ENCODE measurements at regions not wholly inside any gene's neighbourhood (a gene's known extent, or its start where the extent isn't known, plus 50 kb on each side); places are given as distances from the start of the nearest gene placed in this dataset.

GRCh38 chr6:132194529-132194928, 206.7 kb downstream of the MOXD1 start:
- ATAC-seq (ENCODE audit: low read depth) (no peak), DNase-seq (ENCODE audit: low spot score) (no peak)
- H3K27me3 ChIP-seq (ENCODE audit: insufficient read depth, poor library complexity, severe bottlenecking), result no peaks in the 10 kb centered on the region
- H3K27ac ChIP-seq (ENCODE audit: poor library complexity, severe bottlenecking), result no peak overlapping the region
- H3K4me3 ChIP-seq (ENCODE audit: severe bottlenecking), result no peak overlapping the region
- H3K9me3 ChIP-seq (ENCODE audit: severe bottlenecking), result no peaks in the 10 kb centered on the region
- H3K4me1 ChIP-seq (ENCODE audit: insufficient read depth, poor library complexity, severe bottlenecking), result peaks cover 12% of the 10 kb centered on the region
- H3K36me3 ChIP-seq (ENCODE audit: low read depth), result no peaks in the 10 kb centered on the region
- TF ChIP-seq CTCF (IDR thresholded peaks at IDR 0.05; ENCODE audit: poor library complexity, severe bottlenecking), result no peak

DNA sequence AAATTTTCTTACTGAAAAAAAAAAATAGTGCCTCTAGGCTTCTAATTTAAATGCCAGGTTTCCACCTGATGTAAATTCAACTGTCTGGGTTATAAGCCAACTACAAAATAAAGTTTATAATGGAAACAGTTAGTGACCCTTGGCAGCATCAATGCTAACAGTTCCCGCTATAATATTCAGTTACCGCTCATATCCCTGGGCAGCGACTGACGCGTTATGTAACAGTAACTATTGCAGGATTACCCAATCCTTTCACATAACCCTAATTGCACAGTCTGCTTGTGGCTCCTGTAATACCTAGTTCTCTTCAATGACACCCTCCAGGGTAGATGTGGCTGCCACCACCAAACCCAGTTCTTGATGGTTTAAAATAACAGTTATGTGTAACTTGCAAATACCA, 208.6 kb downstream of the MOXD1 start:
- no peak overlapping the region for H3K4me3 ChIP-seq (ENCODE audit: severe bottlenecking)
- H3K36me3 ChIP-seq (ENCODE audit: low read depth), result no peaks in the 10 kb centered on the region
- no peak for TF ChIP-seq CTCF (IDR thresholded peaks at IDR 0.05; ENCODE audit: poor library complexity, severe bottlenecking)
- peaks cover 9% of the 10 kb centered on the region for H3K4me1 ChIP-seq (ENCODE audit: insufficient read depth, poor library complexity, severe bottlenecking)
- no peaks in the 10 kb centered on the region for H3K9me3 ChIP-seq (ENCODE audit: severe bottlenecking)
- DNase-seq (ENCODE audit: low spot score) (no peak), ATAC-seq (ENCODE audit: low read depth) (no peak)
- H3K27ac ChIP-seq (ENCODE audit: poor library complexity, severe bottlenecking), result no peak overlapping the region
- H3K27me3 ChIP-seq (ENCODE audit: insufficient read depth, poor library complexity, severe bottlenecking), result no peaks in the 10 kb centered on the region

- Histone ChIP-seq H3K27me3 (ENCODE audit: insufficient read depth, poor library complexity, severe bottlenecking) (no peaks in the 10 kb centered on the region), H3K4me3 (ENCODE audit: severe bottlenecking) (no peak overlapping the region), H3K9me3 (ENCODE audit: severe bottlenecking) (no peaks in the 10 kb centered on the region), H3K27ac (ENCODE audit: poor library complexity, severe bottlenecking) (no peak overlapping the region), H3K4me1 (ENCODE audit: insufficient read depth, poor library complexity, severe bottlenecking) (peaks cover 9% of the 10 kb centered on the region), H3K36me3 (ENCODE audit: low read depth) (no peaks in the 10 kb centered on the region)
- ATAC-seq (ENCODE audit: low read depth) (no peak), DNase-seq (ENCODE audit: low spot score) (no peak)
- TF ChIP-seq CTCF (IDR thresholded peaks at IDR 0.05; ENCODE audit: poor library complexity, severe bottlenecking), result no peak
Measured at GRCh38 chr6:132190815-132191175, 210.5 kb downstream of the MOXD1 start.

GRCh38 chr6:132190097-132190814, 211.0 kb downstream of the MOXD1 start:
- Histone ChIP-seq H3K9me3 (ENCODE audit: severe bottlenecking) (no peaks in the 10 kb centered on the region), H3K36me3 (ENCODE audit: low read depth) (no peaks in the 10 kb centered on the region), H3K27ac (ENCODE audit: poor library complexity, severe bottlenecking) (no peak overlapping the region), H3K4me3 (ENCODE audit: severe bottlenecking) (no peak overlapping the region), H3K27me3 (ENCODE audit: insufficient read depth, poor library complexity, severe bottlenecking) (no peaks in the 10 kb centered on the region), H3K4me1 (ENCODE audit: insufficient read depth, poor library complexity, severe bottlenecking) (peaks cover 9% of the 10 kb centered on the region)
- ATAC-seq (ENCODE audit: low read depth) (no peak; the same call in 2 of the 3 replicates), DNase-seq (ENCODE audit: low spot score) (no peak)
- no peak for TF ChIP-seq CTCF (IDR thresholded peaks at IDR 0.05; ENCODE audit: poor library complexity, severe bottlenecking)

DNA sequence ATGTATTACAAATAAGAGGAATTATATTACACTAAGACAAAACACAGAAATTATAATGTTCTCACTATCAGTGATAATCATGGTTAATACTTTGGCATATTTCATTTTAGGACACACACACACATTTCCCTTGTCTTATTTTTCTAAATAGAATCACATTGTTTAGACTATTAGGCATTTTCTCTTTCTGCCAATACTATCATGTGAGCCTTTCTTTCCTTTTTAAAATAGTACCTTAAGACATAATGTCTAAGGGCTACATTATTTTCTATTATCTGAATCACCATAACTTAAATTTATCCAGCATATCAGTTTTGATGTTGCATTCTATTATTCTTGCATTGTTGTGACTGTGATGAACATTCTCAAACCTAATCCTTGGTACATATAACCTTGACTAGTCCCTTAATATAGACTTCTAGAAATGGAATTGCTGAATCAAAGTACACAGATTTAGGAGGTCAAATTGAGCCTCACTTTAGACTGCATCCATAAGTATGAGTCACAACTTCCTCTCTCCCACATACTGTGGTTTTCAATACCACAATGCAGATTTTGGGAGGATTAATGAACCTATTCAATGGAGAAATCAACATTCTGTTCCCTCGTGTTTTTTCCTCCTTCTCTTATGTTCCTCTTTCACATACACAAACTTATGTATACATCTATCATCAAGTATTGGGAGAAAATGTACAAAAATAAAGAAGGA, 212.6 kb downstream of the MOXD1 start:
- Histone ChIP-seq H3K27me3 (ENCODE audit: insufficient read depth, poor library complexity, severe bottlenecking) (no peaks in the 10 kb centered on the region), H3K4me3 (ENCODE audit: severe bottlenecking) (no peak overlapping the region), H3K27ac (ENCODE audit: poor library complexity, severe bottlenecking) (no peak overlapping the region), H3K36me3 (ENCODE audit: low read depth) (no peaks in the 10 kb centered on the region), H3K4me1 (ENCODE audit: insufficient read depth, poor library complexity, severe bottlenecking) (peaks cover 9% of the 10 kb centered on the region), H3K9me3 (ENCODE audit: severe bottlenecking) (no peaks in the 10 kb centered on the region)
- TF ChIP-seq CTCF (IDR thresholded peaks at IDR 0.05; ENCODE audit: poor library complexity, severe bottlenecking), result no peak
- DNase-seq (ENCODE audit: low spot score) (no peak), ATAC-seq (ENCODE audit: low read depth) (peak; percentile 55; the same call in 2 of the 3 replicates)

Measured in RWPE2 (cell line).